ENCODE measurements at regions not wholly inside any gene's neighbourhood (a gene's known extent, or its start where the extent isn't known, plus 50 kb on each side); places are given as distances from the start of the nearest gene placed in this dataset.

GRCh38 chr14:106506881-106507305 lies 980.5 kb downstream of the TMEM121 start:
- DNase-seq (ENCODE audit: low read depth) = no peak
- no peak overlapping the region for H3K4me3 ChIP-seq (ENCODE audit: low read depth, low read length)
- TF ChIP-seq CTCF (IDR thresholded peaks at IDR 0.05; ENCODE audit: low read depth, low read length) = no peak
- no peak for TF ChIP-seq MAX (IDR thresholded peaks at IDR 0.05; ENCODE audit: low read depth, low read length)
- TF ChIP-seq MYC (IDR thresholded peaks at IDR 0.05; ENCODE audit: low read depth, low read length) = no peak
- TF ChIP-seq POLR2A (IDR thresholded peaks at IDR 0.05; ENCODE audit: extremely low read depth, insufficient read length) = no peak

GRCh38 chr14:106507354-106507753 lies 981.0 kb downstream of the TMEM121 start:
- no peak for TF ChIP-seq MAX (IDR thresholded peaks at IDR 0.05; ENCODE audit: low read depth, low read length)
- TF ChIP-seq CTCF (IDR thresholded peaks at IDR 0.05; ENCODE audit: low read depth, low read length) = no peak
- no peak for TF ChIP-seq POLR2A (IDR thresholded peaks at IDR 0.05; ENCODE audit: extremely low read depth, insufficient read length)
- no peak for TF ChIP-seq MYC (IDR thresholded peaks at IDR 0.05; ENCODE audit: low read depth, low read length)
- H3K4me3 ChIP-seq (ENCODE audit: low read depth, low read length) = no peak overlapping the region
- DNase-seq (ENCODE audit: low read depth) = no peak

GRCh38 chr14:106508216-106508615 lies 981.8 kb downstream of the TMEM121 start:
- no peak overlapping the region for H3K4me3 ChIP-seq (ENCODE audit: low read depth, low read length)
- no peak for TF ChIP-seq CTCF (IDR thresholded peaks at IDR 0.05; ENCODE audit: low read depth, low read length)
- TF ChIP-seq POLR2A (IDR thresholded peaks at IDR 0.05; ENCODE audit: extremely low read depth, insufficient read length) = no peak
- TF ChIP-seq MAX (IDR thresholded peaks at IDR 0.05; ENCODE audit: low read depth, low read length) = no peak
- TF ChIP-seq MYC (IDR thresholded peaks at IDR 0.05; ENCODE audit: low read depth, low read length) = no peak
- no peak for DNase-seq (ENCODE audit: low read depth)

- no peak for DNase-seq (ENCODE audit: low read depth)
- no peak for TF ChIP-seq POLR2A (IDR thresholded peaks at IDR 0.05; ENCODE audit: extremely low read depth, insufficient read length)
- TF ChIP-seq CTCF (IDR thresholded peaks at IDR 0.05; ENCODE audit: low read depth, low read length) = no peak
- TF ChIP-seq MYC (IDR thresholded peaks at IDR 0.05; ENCODE audit: low read depth, low read length) = no peak
- no peak for TF ChIP-seq MAX (IDR thresholded peaks at IDR 0.05; ENCODE audit: low read depth, low read length)
- no peak overlapping the region for H3K4me3 ChIP-seq (ENCODE audit: low read depth, low read length)
Measured at GRCh38 chr14:106509176-106509575, 982.8 kb downstream of the TMEM121 start.

GRCh38 chr14:106509807-106510206 lies 983.4 kb downstream of the TMEM121 start:
- H3K4me3 ChIP-seq (ENCODE audit: low read depth, low read length) = no peak overlapping the region
- TF ChIP-seq CTCF (IDR thresholded peaks at IDR 0.05; ENCODE audit: low read depth, low read length) (no peak), POLR2A (IDR thresholded peaks at IDR 0.05; ENCODE audit: extremely low read depth, insufficient read length) (no peak), MYC (IDR thresholded peaks at IDR 0.05; ENCODE audit: low read depth, low read length) (no peak)
- DNase-seq (ENCODE audit: low read depth) = no peak

Measured in NB4 (cell line).